ENCODE measurements at regions not wholly inside any gene's neighbourhood (a gene's known extent, or its start where the extent isn't known, plus 50 kb on each side); places are given as distances from the start of the nearest gene placed in this dataset.

DNA sequence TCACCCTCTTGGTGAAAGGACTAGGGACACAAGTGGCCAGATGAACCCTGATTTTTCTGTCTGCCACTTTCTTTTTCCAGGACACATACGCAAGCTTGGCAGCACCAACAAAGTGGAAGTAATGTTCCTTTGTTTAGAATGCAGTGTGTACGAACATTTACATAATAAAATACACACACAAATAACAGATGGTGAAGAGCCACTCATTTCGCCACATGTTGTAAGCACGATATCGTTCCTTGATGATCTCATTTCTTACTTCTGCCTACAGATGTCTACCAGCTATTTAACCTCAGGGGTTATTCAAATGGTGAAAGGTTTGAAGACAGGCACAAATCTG is 670.2 kb upstream of the CXADR start:
- H3K4me3 ChIP-seq (replicated peaks; ENCODE audit: low read depth, low read length) = no peak overlapping the region
- DNase-seq (ENCODE audit: low read depth) = no peak
- TF ChIP-seq, protein P1, sequence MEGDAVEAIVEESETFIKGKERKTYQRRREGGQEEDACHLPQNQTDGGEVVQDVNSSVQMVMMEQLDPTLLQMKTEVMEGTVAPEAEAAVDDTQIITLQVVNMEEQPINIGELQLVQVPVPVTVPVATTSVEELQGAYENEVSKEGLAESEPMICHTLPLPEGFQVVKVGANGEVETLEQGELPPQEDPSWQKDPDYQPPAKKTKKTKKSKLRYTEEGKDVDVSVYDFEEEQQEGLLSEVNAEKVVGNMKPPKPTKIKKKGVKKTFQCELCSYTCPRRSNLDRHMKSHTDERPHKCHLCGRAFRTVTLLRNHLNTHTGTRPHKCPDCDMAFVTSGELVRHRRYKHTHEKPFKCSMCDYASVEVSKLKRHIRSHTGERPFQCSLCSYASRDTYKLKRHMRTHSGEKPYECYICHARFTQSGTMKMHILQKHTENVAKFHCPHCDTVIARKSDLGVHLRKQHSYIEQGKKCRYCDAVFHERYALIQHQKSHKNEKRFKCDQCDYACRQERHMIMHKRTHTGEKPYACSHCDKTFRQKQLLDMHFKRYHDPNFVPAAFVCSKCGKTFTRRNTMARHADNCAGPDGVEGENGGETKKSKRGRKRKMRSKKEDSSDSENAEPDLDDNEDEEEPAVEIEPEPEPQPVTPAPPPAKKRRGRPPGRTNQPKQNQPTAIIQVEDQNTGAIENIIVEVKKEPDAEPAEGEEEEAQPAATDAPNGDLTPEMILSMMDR (IDR thresholded peaks at IDR 0.05; ENCODE audit: low read length, missing control alignments) = no peak

DNA sequence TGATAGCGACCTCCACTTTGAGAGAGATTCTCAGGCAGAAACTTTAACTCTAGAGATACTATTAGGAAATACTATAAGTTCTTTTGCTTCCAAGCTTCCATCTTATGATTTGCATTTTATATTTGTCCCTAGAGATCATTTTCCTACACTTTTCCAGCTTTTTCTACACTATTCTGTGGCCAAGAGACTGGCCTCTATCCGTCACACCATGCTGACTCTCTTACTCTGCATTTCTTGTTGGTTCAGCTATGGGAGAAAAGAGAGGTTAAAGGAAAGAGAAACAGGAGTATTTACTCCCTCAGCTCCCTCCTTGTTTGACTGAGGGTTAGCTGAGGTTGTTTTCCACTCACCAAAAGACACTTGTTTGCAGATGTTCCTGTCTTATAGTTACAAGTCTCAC is 665.6 kb upstream of the CXADR start:
- no peak for DNase-seq (ENCODE audit: low read depth)
- H3K4me3 ChIP-seq (replicated peaks; ENCODE audit: low read depth, low read length) = no peak overlapping the region
- TF ChIP-seq, protein P1 (IDR thresholded peaks at IDR 0.05; ENCODE audit: low read length, missing control alignments) = no peak

DNA sequence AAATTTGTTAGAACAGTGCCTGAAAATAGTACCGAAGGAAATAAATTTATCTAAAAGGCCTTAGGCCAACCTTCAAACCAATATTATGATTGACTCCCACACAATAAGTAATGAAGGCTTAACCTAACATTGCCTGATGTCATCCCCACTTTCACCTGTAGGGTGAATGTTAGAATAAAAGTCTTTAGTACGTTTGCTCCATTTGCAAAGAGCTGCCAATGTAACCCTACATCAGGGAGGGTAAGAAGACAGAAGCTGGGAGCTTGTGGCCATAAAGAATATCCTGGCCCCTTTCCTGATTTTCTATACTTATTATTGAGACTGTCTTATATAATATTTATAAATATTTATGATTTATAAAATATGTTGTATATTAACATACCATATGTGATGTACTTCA is 661.8 kb upstream of the CXADR start:
- TF ChIP-seq, protein P1 (IDR thresholded peaks at IDR 0.05; ENCODE audit: low read length, missing control alignments) = no peak
- H3K4me3 ChIP-seq (replicated peaks; ENCODE audit: low read depth, low read length) = no peak overlapping the region
- DNase-seq (ENCODE audit: low read depth) = no peak

DNA sequence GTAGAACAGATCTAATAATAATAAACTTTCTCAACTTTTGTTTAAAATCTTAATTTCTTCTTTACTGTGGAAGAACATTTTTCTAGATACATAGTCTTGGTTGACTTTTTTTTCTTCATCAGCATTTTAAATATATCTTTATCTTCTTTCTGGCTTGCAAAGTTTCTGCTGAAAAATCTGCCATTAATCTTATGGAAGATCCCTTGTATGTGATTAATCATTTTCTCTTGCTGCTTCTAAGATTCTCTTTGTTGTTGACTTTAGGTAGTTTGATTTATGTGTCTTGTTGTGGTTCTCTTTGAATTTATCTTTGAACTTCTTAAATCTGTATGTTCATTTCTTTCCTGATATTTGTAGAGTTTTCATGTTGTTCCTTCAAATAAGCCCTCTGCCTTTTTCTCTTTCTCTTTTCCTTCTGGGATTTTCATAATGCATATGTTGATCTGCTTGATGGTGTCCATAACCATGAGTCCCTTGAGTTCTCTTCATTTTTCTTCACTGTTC is 657.6 kb upstream of the CXADR start:
- H3K4me3 ChIP-seq (replicated peaks; ENCODE audit: low read depth, low read length) = no peak overlapping the region
- TF ChIP-seq, protein P1 (IDR thresholded peaks at IDR 0.05; ENCODE audit: low read length, missing control alignments) = no peak
- DNase-seq (ENCODE audit: low read depth) = no peak

DNA sequence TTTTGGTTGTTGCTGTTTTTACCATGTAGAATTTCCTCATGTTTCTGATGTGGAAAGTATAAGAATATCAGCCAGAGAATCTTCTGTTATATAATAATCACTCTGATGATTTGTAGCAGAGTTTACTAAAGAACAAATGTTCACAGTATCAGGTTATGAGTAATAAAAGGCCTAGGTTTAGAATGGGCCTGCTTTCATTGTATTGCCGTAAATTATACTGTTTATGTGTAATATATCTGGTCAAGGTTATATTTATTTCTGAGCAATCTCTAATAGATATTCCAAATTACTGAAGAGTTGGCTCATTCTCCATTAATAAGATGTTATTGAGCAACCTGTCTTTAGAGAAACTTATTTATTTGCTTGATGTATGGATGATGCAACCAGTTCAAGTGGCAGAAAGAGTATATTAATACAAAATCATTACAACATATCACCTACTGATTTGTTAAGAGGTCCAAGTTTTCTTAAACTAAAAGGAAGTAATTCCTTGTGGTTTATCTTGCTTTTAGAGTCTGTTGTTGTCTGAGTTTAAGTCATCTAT is 649.4 kb upstream of the CXADR start:
- no peak overlapping the region for H3K4me3 ChIP-seq (replicated peaks; ENCODE audit: low read depth, low read length)
- no peak for DNase-seq (ENCODE audit: low read depth)
- TF ChIP-seq, protein P1 (IDR thresholded peaks at IDR 0.05; ENCODE audit: low read length, missing control alignments) = no peak

DNA sequence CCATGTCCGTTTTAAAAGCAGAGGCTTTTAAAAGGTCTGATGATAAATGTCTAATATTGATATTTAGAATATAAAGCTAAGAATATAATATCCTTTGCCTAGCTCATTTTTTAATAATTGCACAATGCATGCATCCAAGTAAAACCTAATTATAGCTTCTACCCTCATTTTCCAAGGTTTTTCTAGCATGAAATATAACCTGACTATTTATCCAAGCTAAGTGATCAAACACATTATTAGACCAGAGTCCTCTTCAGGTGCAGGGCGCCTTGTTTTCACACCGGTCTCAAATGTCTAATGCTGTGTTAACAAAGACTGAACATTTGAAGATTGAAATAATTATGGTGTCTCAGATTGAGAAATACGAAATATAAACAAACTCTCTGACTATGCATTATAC is 648.9 kb upstream of the CXADR start:
- H3K4me3 ChIP-seq (replicated peaks; ENCODE audit: low read depth, low read length) = no peak overlapping the region
- DNase-seq (ENCODE audit: low read depth) = no peak
- TF ChIP-seq, protein P1 (IDR thresholded peaks at IDR 0.05; ENCODE audit: low read length, missing control alignments) = no peak

DNA sequence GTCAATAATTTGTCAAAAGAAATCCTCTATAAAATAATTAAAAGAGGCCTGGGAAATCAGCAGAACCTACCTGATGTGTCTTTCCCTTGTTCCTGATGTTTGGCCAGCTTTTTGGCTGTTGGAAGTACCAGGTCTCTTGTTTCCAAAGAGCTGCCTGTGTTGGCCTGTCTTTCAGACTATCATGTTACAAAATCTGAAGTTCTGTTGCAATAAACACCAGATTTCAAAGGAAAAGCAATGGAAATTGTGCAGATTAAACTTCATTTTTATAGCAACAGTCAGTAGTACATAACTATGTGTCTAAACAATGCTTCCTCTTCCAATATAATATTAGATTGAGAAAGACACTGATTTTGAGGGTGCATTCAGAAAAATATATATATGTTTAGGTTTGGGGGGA is 647.2 kb upstream of the CXADR start:
- TF ChIP-seq, protein P1 (IDR thresholded peaks at IDR 0.05; ENCODE audit: low read length, missing control alignments) = no peak
- H3K4me3 ChIP-seq (replicated peaks; ENCODE audit: low read depth, low read length) = no peak overlapping the region
- DNase-seq (ENCODE audit: low read depth) = no peak

Data from fibroblast of pulmonary artery (primary cell).